ENCODE measurements at regions not wholly inside any gene's neighbourhood (a gene's known extent, or its start where the extent isn't known, plus 50 kb on each side); places are given as distances from the start of the nearest gene placed in this dataset.

- TF ChIP-seq PHF8 (conservative IDR thresholded peaks at IDR 0.05; ENCODE audit: low read depth, low read length) (no peak), ZNF274 (IDR thresholded peaks at IDR 0.05; ENCODE audit: borderline replicate concordance, extremely low read depth, low read length) (no peak), SP1 (IDR thresholded peaks at IDR 0.05; ENCODE audit: low read depth, low read length) (no peak), ASH2L (IDR thresholded peaks at IDR 0.05; ENCODE audit: low read length) (no peak), EZH2 (IDR thresholded peaks at IDR 0.05; ENCODE audit: low read depth, low read length, severe bottlenecking) (no peak), ATF2 (IDR thresholded peaks at IDR 0.05; ENCODE audit: low read length) (no peak), EP300 (IDR thresholded peaks at IDR 0.05; ENCODE audit: borderline replicate concordance in 1 of 2, low read depth in 2 of 2, low read length in 2 of 2) (no peak), TEAD4 (IDR thresholded peaks at IDR 0.05; ENCODE audit: low read depth, low read length) (no peak), SAP30 (IDR thresholded peaks at IDR 0.05; ENCODE audit: insufficient read depth, insufficient replicate concordance, low read length) (no peak)
Observed at GRCh38 chr4:186780291-186781031, 56.8 kb upstream of the FAT1 start (continued).

Data from H1 (cell line).